ENCODE measurements at regions not wholly inside any gene's neighbourhood (a gene's known extent, or its start where the extent isn't known, plus 50 kb on each side); places are given as distances from the start of the nearest gene placed in this dataset.

GRCh38 chr16:65537336-65537735 is 415.5 kb upstream of the CDH11 start:
- TF ChIP-seq, protein P1, sequence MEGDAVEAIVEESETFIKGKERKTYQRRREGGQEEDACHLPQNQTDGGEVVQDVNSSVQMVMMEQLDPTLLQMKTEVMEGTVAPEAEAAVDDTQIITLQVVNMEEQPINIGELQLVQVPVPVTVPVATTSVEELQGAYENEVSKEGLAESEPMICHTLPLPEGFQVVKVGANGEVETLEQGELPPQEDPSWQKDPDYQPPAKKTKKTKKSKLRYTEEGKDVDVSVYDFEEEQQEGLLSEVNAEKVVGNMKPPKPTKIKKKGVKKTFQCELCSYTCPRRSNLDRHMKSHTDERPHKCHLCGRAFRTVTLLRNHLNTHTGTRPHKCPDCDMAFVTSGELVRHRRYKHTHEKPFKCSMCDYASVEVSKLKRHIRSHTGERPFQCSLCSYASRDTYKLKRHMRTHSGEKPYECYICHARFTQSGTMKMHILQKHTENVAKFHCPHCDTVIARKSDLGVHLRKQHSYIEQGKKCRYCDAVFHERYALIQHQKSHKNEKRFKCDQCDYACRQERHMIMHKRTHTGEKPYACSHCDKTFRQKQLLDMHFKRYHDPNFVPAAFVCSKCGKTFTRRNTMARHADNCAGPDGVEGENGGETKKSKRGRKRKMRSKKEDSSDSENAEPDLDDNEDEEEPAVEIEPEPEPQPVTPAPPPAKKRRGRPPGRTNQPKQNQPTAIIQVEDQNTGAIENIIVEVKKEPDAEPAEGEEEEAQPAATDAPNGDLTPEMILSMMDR (IDR thresholded peaks at IDR 0.05; ENCODE audit: insufficient read depth, low read length, severe bottlenecking) = no peak
- Histone ChIP-seq H3K27me3 (ENCODE audit: control insufficient read depth, insufficient read depth, low read length) (no peaks in the 10 kb centered on the region), H3K36me3 (ENCODE audit: control insufficient read depth, insufficient read depth, low read length) (no peaks in the 10 kb centered on the region), H3K4me3 (ENCODE audit: low read depth, low read length) (no peak overlapping the region)
- DNase-seq (ENCODE audit: low read depth) = peak; percentile 15
- no peak for FAIRE-seq

- H3K27me3 ChIP-seq (ENCODE audit: control insufficient read depth, insufficient read depth, low read length) = no peaks in the 10 kb centered on the region
- FAIRE-seq (no peak), DNase-seq (ENCODE audit: low read depth) (peak; percentile 86)
- no peak overlapping the region for H3K4me3 ChIP-seq (ENCODE audit: low read depth, low read length)
- H3K36me3 ChIP-seq (ENCODE audit: control insufficient read depth, insufficient read depth, low read length) = no peaks in the 10 kb centered on the region
- TF ChIP-seq, protein P1 (IDR thresholded peaks at IDR 0.05; ENCODE audit: insufficient read depth, low read length, severe bottlenecking) = no peak
Observed at GRCh38 chr16:65534121-65534528, 412.3 kb upstream of the CDH11 start.

- Histone ChIP-seq H3K36me3 (ENCODE audit: control insufficient read depth, insufficient read depth, low read length) (no peaks in the 10 kb centered on the region), H3K27me3 (ENCODE audit: control insufficient read depth, insufficient read depth, low read length) (no peaks in the 10 kb centered on the region), H3K4me3 (ENCODE audit: low read depth, low read length) (no peak overlapping the region)
- TF ChIP-seq, protein P1 (IDR thresholded peaks at IDR 0.05; ENCODE audit: insufficient read depth, low read length, severe bottlenecking) = no peak
- no peak for DNase-seq (ENCODE audit: low read depth)
- no peak for FAIRE-seq
Observed at GRCh38 chr16:65532846-65533245, 411.0 kb upstream of the CDH11 start.

GRCh38 chr16:65532258-65532657 is 410.4 kb upstream of the CDH11 start:
- Histone ChIP-seq H3K27me3 (ENCODE audit: control insufficient read depth, insufficient read depth, low read length) (no peaks in the 10 kb centered on the region), H3K4me3 (ENCODE audit: low read depth, low read length) (no peak overlapping the region), H3K36me3 (ENCODE audit: control insufficient read depth, insufficient read depth, low read length) (no peaks in the 10 kb centered on the region)
- DNase-seq (ENCODE audit: low read depth) (no peak), FAIRE-seq (no peak)
- TF ChIP-seq, protein P1 (IDR thresholded peaks at IDR 0.05; ENCODE audit: insufficient read depth, low read length, severe bottlenecking) = no peak

DNA sequence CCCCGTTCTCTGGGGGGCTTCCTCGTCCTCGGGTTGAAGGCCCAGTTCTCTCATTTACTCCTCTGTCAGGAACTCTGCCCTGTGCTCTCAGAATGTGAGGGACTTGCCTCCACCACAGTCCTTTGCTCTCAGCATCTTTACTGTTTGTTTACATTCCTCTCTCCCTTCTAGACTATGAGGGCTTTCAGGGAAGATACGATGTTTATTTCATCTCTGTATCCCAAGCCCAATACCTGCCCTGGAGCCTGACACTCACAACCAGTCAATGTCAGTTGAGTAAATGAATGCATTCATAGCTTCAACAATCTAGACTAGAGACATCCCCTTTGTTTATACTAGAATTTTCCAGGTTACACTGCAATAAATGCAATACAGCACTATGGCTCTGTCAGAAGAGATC is 409.6 kb upstream of the CDH11 start:
- FAIRE-seq (no peak), DNase-seq (ENCODE audit: low read depth) (no peak)
- H3K36me3 ChIP-seq (ENCODE audit: control insufficient read depth, insufficient read depth, low read length) = no peaks in the 10 kb centered on the region
- no peak overlapping the region for H3K4me3 ChIP-seq (ENCODE audit: low read depth, low read length)
- H3K27me3 ChIP-seq (ENCODE audit: control insufficient read depth, insufficient read depth, low read length) = no peaks in the 10 kb centered on the region
- TF ChIP-seq, protein P1 (IDR thresholded peaks at IDR 0.05; ENCODE audit: insufficient read depth, low read length, severe bottlenecking) = no peak

DNA sequence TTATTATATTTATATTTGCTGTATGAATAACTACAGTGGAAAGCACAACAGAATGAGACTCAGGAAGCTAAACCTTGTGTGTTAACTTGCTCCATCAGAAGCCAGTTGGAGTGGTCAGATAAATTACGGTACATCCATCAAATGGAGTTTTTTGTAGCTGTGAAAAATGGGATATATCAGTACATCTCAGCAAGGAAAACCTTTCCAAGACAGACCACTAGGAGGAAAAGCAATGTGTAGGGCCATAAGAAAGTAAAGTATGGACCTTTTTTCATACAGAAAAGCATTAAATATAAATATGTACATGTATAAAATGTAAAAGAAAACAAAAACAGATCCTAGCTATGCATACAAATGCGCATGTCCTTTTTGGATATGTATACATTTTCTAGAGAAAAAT is 403.8 kb upstream of the CDH11 start:
- Histone ChIP-seq H3K4me3 (ENCODE audit: low read depth, low read length) (no peak overlapping the region), H3K36me3 (ENCODE audit: control insufficient read depth, insufficient read depth, low read length) (no peaks in the 10 kb centered on the region), H3K27me3 (ENCODE audit: control insufficient read depth, insufficient read depth, low read length) (no peaks in the 10 kb centered on the region)
- FAIRE-seq = no peak
- TF ChIP-seq, protein P1 (IDR thresholded peaks at IDR 0.05; ENCODE audit: insufficient read depth, low read length, severe bottlenecking) = no peak
- DNase-seq (ENCODE audit: low read depth) = no peak

Measured in bronchial epithelial cell (primary cell).